ENCODE measurements at regions not wholly inside any gene's neighbourhood (a gene's known extent, or its start where the extent isn't known, plus 50 kb on each side); places are given as distances from the start of the nearest gene placed in this dataset.

- no peak overlapping the region for H3K4me3 ChIP-seq (ENCODE audit: low read depth, low read length)
- no peak for TF ChIP-seq CTCF (IDR thresholded peaks at IDR 0.05; ENCODE audit: borderline replicate concordance, insufficient read depth, low read depth, low read length)
Measured at GRCh38 chr3:81968658-81969057, 207.2 kb upstream of the GBE1 start.

GRCh38 chr3:81967393-81967792, 205.9 kb upstream of the GBE1 start:
- no peak overlapping the region for H3K4me3 ChIP-seq (ENCODE audit: low read depth, low read length)
- TF ChIP-seq CTCF (IDR thresholded peaks at IDR 0.05; ENCODE audit: borderline replicate concordance, insufficient read depth, low read depth, low read length), result no peak

GRCh38 chr3:81965696-81966095, 204.3 kb upstream of the GBE1 start:
- TF ChIP-seq CTCF (IDR thresholded peaks at IDR 0.05; ENCODE audit: borderline replicate concordance, insufficient read depth, low read depth, low read length), result no peak
- no peak overlapping the region for H3K4me3 ChIP-seq (ENCODE audit: low read depth, low read length)

GRCh38 chr3:81962396-81962795, 201.0 kb upstream of the GBE1 start:
- TF ChIP-seq CTCF (IDR thresholded peaks at IDR 0.05; ENCODE audit: borderline replicate concordance, insufficient read depth, low read depth, low read length), result no peak
- no peak overlapping the region for H3K4me3 ChIP-seq (ENCODE audit: low read depth, low read length)

GRCh38 chr3:81958972-81959640, 197.7 kb upstream of the GBE1 start:
- no peak overlapping the region for H3K4me3 ChIP-seq (ENCODE audit: low read depth, low read length)
- TF ChIP-seq CTCF (IDR thresholded peaks at IDR 0.05; ENCODE audit: borderline replicate concordance, insufficient read depth, low read depth, low read length), result no peak

GRCh38 chr3:81955878-81956277, 194.4 kb upstream of the GBE1 start:
- TF ChIP-seq CTCF (IDR thresholded peaks at IDR 0.05; ENCODE audit: borderline replicate concordance, insufficient read depth, low read depth, low read length), result no peak
- H3K4me3 ChIP-seq (ENCODE audit: low read depth, low read length), result no peak overlapping the region

GRCh38 chr3:81953111-81953510, 191.7 kb upstream of the GBE1 start:
- no peak for TF ChIP-seq CTCF (IDR thresholded peaks at IDR 0.05; ENCODE audit: borderline replicate concordance, insufficient read depth, low read depth, low read length)
- no peak overlapping the region for H3K4me3 ChIP-seq (ENCODE audit: low read depth, low read length)

Measured in GM12875 (cell line).